IMR-90 (cell line): ENCODE measurements at regions not wholly inside any gene's neighbourhood (a gene's known extent, or its start where the extent isn't known, plus 50 kb on each side); places are given as distances from the start of the nearest gene placed in this dataset.

Experiments
- ATAC-seq: fragments of 200-7000 bp; cut with Tn5 transposase; 2 replicates; pipeline ENCODE4 v1.9.1; 2020; ENCODE audit warnings: low read depth, mild to moderate bottlenecking, moderate library complexity
- BruUV-seq: library from RNA; stranded (reverse); fragments of 400-500 nt; replicated peaks from 2 replicates; lab custom pipeline; 2021; lab: Mats Ljungman, UMichigan
- CTCF ChIA-PET: fragments of 300-600 bp; formaldehyde crosslinking; extraction: SDS; loops from one replicate; lab custom pipeline; 2021; ENCODE audit warnings: antibody characterized with exemption; lab: Yijun Ruan, JAX
- POLR2A ChIA-PET: fragments of 300-600 bp; sonication (Branson Sonifier 250); formaldehyde crosslinking; loops from one replicate; lab custom pipeline; 2022; ENCODE audit warnings: antibody characterized with exemption; ENCODE audit not compliant: unreplicated experiment; lab: Charles Lee
- DNase-seq: peaks from one replicate; pipeline ENCODE4 v3.0.0; 2013
- H2AFZ ChIP-seq: replicated peaks from 2 replicates; pipeline ENCODE3; 2013; ENCODE audit warnings: low read length, mild to moderate bottlenecking; ENCODE audit not compliant: poor library complexity
- H2AK5ac ChIP-seq: 2 replicates; pipeline ENCODE4 v1.6.1; 2013; ENCODE audit warnings: low read depth, low read length, inconsistent platforms
- H2AK9ac ChIP-seq: replicated peaks from 2 replicates; pipeline ENCODE3; 2013; ENCODE audit warnings: mild to moderate bottlenecking, low read depth, low read length, moderate library complexity; ENCODE audit not compliant: poor library complexity
- H2BK120ac ChIP-seq: 2 replicates; pipeline ENCODE4 v1.6.1; 2013; ENCODE audit warnings: low read depth, low read length, inconsistent platforms
- H2BK15ac ChIP-seq: 3 replicates; pipeline ENCODE4 v1.6.1; 2013; ENCODE audit warnings: low read depth, low read length, inconsistent platforms
- H2BK20ac ChIP-seq: 2 replicates; pipeline ENCODE4 v1.6.1; 2013; ENCODE audit warnings: low read depth, mild to moderate bottlenecking, inconsistent platforms, low read length, moderate library complexity
- H2BK5ac ChIP-seq: 2 replicates; pipeline ENCODE4 v1.6.1; 2013; ENCODE audit warnings: mild to moderate bottlenecking, low read depth, low read length, inconsistent platforms; ENCODE audit not compliant: poor library complexity, severe bottlenecking
- H3K14ac ChIP-seq: replicated peaks from 2 replicates; pipeline ENCODE4 v1.6.1; 2013; ENCODE audit warnings: low read depth, low read length, inconsistent platforms
- H3K18ac ChIP-seq: 2 replicates; pipeline ENCODE4 v1.6.1; 2013; ENCODE audit warnings: low read depth, low read length, control low read depth
- H3K23ac ChIP-seq: 2 replicates; pipeline ENCODE4 v1.6.1; 2013; ENCODE audit warnings: low read depth, low read length, inconsistent platforms
- H3K27ac ChIP-seq: 2 replicates; pipeline ENCODE4 v1.5.1; 2013; ENCODE audit warnings: mild to moderate bottlenecking, control low read depth, low read length; ENCODE audit not compliant: insufficient read depth
- H3K27me3 ChIP-seq: 2 replicates; pipeline ENCODE4 v1.6.1; 2013; ENCODE audit warnings: low read length; ENCODE audit not compliant: control insufficient read depth, insufficient read depth
- H3K36me3 ChIP-seq: 2 replicates; pipeline ENCODE4 v1.6.1; 2013; ENCODE audit warnings: low read length, mixed read lengths; ENCODE audit not compliant: control insufficient read depth, insufficient read depth
- H3K4ac ChIP-seq: 2 replicates; pipeline ENCODE4 v1.6.1; 2013; ENCODE audit warnings: low read depth, low read length, inconsistent platforms
- H3K4me1 ChIP-seq: 2 replicates; pipeline ENCODE4 v1.6.1; 2013; ENCODE audit warnings: low read length, mixed read lengths; ENCODE audit not compliant: control insufficient read depth, insufficient read depth
- H3K4me2 ChIP-seq: 2 replicates; pipeline ENCODE4 v1.6.1; 2013; ENCODE audit warnings: low read depth, mild to moderate bottlenecking, control low read depth, low read length, moderate library complexity
- H3K4me3 ChIP-seq: 2 replicates; pipeline ENCODE4 v1.5.1; 2013; ENCODE audit warnings: low read depth, mild to moderate bottlenecking, control low read depth, low read length, moderate library complexity; ENCODE audit not compliant: insufficient read depth
- H3K56ac ChIP-seq: 2 replicates; pipeline ENCODE4 v1.6.1; 2013; ENCODE audit warnings: low read length, inconsistent platforms; ENCODE audit not compliant: insufficient read depth; ENCODE audit errors: extremely low read depth
- H3K79me1 ChIP-seq, 2 experiments: 2 replicates each; pipeline ENCODE4 v1.6.1; 2013; ENCODE audit warnings: low read length in 2 of 2, inconsistent platforms in 1 of 2, low read depth in 1 of 2
- H3K9ac ChIP-seq: 2 replicates; pipeline ENCODE4 v1.6.1; 2013; ENCODE audit warnings: low read depth, low read length, control low read depth
- H3K9me1 ChIP-seq: 2 replicates; pipeline ENCODE4 v1.6.1; 2013; ENCODE audit warnings: low read length, inconsistent platforms; ENCODE audit not compliant: insufficient read depth
- H3K9me3 ChIP-seq: 2 replicates; pipeline ENCODE4 v1.6.1; 2013; ENCODE audit warnings: low read length; ENCODE audit not compliant: control insufficient read depth, insufficient read depth
- H4K20me1 ChIP-seq: 2 replicates; pipeline ENCODE4 v1.6.1; 2013; ENCODE audit warnings: low read length, inconsistent platforms; ENCODE audit not compliant: insufficient read depth
- H4K5ac ChIP-seq: 2 replicates; pipeline ENCODE4 v1.6.1; 2013; ENCODE audit warnings: mild to moderate bottlenecking, low read depth, low read length, control low read depth
- H4K8ac ChIP-seq, 2 experiments: 2 replicates each; pipeline ENCODE4 v1.6.1; 2013; ENCODE audit warnings: low read depth in 2 of 2, low read length in 2 of 2, control low read depth in 1 of 2, inconsistent platforms in 1 of 2
- H4K91ac ChIP-seq: 2 replicates; pipeline ENCODE4 v1.6.1; 2013; ENCODE audit warnings: low read depth, low read length, inconsistent platforms; ENCODE audit not compliant: insufficient read depth
- BHLHE40 ChIP-seq: fragments of 150-350 bp; IDR thresholded peaks from 2 replicates; pipeline ENCODE4 v1.6.1; 2016; ENCODE audit warnings: mild to moderate bottlenecking, low read depth, low read length
- CHD1 ChIP-seq: IDR thresholded peaks from 2 replicates; pipeline ENCODE4 v1.6.1; 2012; ENCODE audit warnings: low read depth, low read length, improper control_type of control experiment
- ELK1 ChIP-seq: fragments of 150-350 bp; IDR thresholded peaks from 2 replicates; pipeline ENCODE4 v1.6.1; 2016; ENCODE audit warnings: low read depth, mild to moderate bottlenecking, low read length, moderate library complexity, borderline replicate concordance
- FOS ChIP-seq: fragments of 150-350 bp; IDR thresholded peaks from 2 replicates; pipeline ENCODE4 v1.6.1; 2016; ENCODE audit warnings: low read depth, low read length
- MAFK ChIP-seq: IDR thresholded peaks from 2 replicates; pipeline ENCODE4 v1.6.1; 2012; ENCODE audit warnings: low read depth, low read length, improper control_type of control experiment
- MAZ ChIP-seq: IDR thresholded peaks from 2 replicates; pipeline ENCODE4 v1.6.1; 2012; ENCODE audit warnings: low read depth, mild to moderate bottlenecking, low read length, improper control_type of control experiment, moderate library complexity, borderline replicate concordance
- MXI1 ChIP-seq: IDR thresholded peaks from 2 replicates; pipeline ENCODE4 v1.6.1; 2012; ENCODE audit warnings: low read depth, mild to moderate bottlenecking, low read length, moderate library complexity, borderline replicate concordance
- NFE2L2 ChIP-seq: fragments of 150-350 bp; IDR thresholded peaks from 2 replicates; pipeline ENCODE4 v1.6.1; 2016; ENCODE audit warnings: low read depth, mild to moderate bottlenecking, low read length
- POLR2A ChIP-seq: IDR thresholded peaks from 2 replicates; pipeline ENCODE4 v1.6.1; 2012; ENCODE audit warnings: mild to moderate bottlenecking, low read depth, low read length
- RAD21 ChIP-seq: IDR thresholded peaks from 2 replicates; pipeline ENCODE4 v1.6.1; 2012; ENCODE audit warnings: low read length, improper control_type of control experiment
- RCOR1 ChIP-seq: IDR thresholded peaks from 2 replicates; pipeline ENCODE4 v1.6.1; 2012; ENCODE audit warnings: mild to moderate bottlenecking, low read length, improper control_type of control experiment; ENCODE audit not compliant: insufficient replicate concordance
- RFX5 ChIP-seq: IDR thresholded peaks from 2 replicates; pipeline ENCODE4 v1.8.0; 2012; ENCODE audit warnings: low read depth, mild to moderate bottlenecking, low read length, moderate library complexity
- SMC3 ChIP-seq: fragments of 150-350 bp; IDR thresholded peaks from 2 replicates; pipeline ENCODE4 v1.6.1; 2016; ENCODE audit warnings: low read depth, mild to moderate bottlenecking, antibody characterized with exemption, low read length, moderate library complexity
- WGBS, 2 experiments: methylation state at CpG; one replicate each; pipeline versions ENCODE4 v1.1.5 to v1.1.7; 2013; ENCODE audit warnings: missing lambda C conversion rate in 2 of 2; ENCODE audit not compliant: insufficient read length in 1 of 2; ENCODE audit errors: extremely low coverage in 2 of 2; 5-methylcytosine and 5-hydroxymethylcytosine counted together
- dilution Hi-C: fragments of 300-500 bp; cut with HindIII; formaldehyde crosslinking; loops from one replicate; pipeline ENCODE4 v1.14.3; 2018; ENCODE audit warnings: low sequenced_read_pairs; ENCODE audit not compliant: unreplicated experiment
- in situ Hi-C: fragments of 300-500 bp; cut with MboI; formaldehyde crosslinking; loops from 3 replicates; pipeline ENCODE4 v1.14.3; 2019; ENCODE audit warnings: low sequenced_read_pairs, inconsistent platforms, mixed read lengths
- intact Hi-C: fragments of 100-400 bp; cut with micrococcal nuclease; formaldehyde crosslinking; loops from 2 replicates; pipeline ENCODE4 v1.10.0; 2022
- TF ChIP-seq, protein P1 (sequence below): conservative IDR thresholded peaks from 2 replicates; pipeline ENCODE4 v1.5.1; 2012; ENCODE audit warnings: mild to moderate bottlenecking, low read depth, low read length, improper control_type of control experiment

DNA sequence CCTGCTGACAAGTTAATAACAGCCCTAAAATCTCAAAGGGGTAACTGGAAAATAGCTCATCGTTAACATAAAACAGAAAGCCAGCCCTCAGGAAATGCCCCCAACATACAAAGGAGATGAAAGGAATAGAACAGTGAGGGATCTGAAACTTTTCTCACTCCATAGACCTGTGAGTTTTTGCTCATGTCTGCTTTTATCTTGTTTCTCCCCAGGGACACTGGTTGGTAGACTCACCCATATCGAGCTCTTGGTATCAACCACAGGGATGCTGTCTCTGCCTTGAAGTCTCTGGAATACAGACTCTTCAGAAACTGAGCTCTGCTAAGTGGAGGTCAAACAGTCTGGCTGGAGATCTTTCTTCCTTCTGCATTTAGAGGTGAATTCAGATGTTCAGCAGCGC lies 77.4 kb upstream of the CAMK1G start:
- Histone ChIP-seq H3K4me3 (no peak overlapping the region), H2BK5ac (no peak overlapping the region), H3K23ac (no peak overlapping the region), H3K4me1 (no peaks in the 10 kb centered on the region; the same call in 1 of the 2 replicates), H3K27me3 (no peaks in the 10 kb centered on the region), H3K27ac (no peak overlapping the region), H2BK120ac (no peak overlapping the region), H3K14ac (no peak overlapping the region), H2BK15ac (no peak overlapping the region), H3K4me2 (no peak overlapping the region), H2AK9ac (no peak overlapping the region), H3K18ac (no peak overlapping the region), H3K56ac (no peak overlapping the region), H2AK5ac (no peak overlapping the region), H2AFZ (no peak overlapping the region), H2BK20ac (no peak overlapping the region), H3K9me1 (no peaks in the 10 kb centered on the region), H4K91ac (no peak overlapping the region), H3K79me1 (no peaks in the 10 kb centered on the region), H3K9ac (no peak overlapping the region), H3K36me3 (no peaks in the 10 kb centered on the region), H4K5ac (no peak overlapping the region), H4K20me1 (no peaks in the 10 kb centered on the region), H4K8ac (no peak overlapping the region), H3K9me3 (no peaks in the 10 kb centered on the region), H3K4ac (no peak overlapping the region)
- ChIA-PET CTCF (no interaction called here), POLR2A (no interaction called here)
- no peak for DNase-seq
- ATAC-seq, result no peak
- dilution Hi-C loops, result no loop called here
- in situ Hi-C loops, result no loop called here
- BruUV-seq, result no TSS peak
- no peak for TF ChIP-seq MAZ
- no peak for TF ChIP-seq NFE2L2
- TF ChIP-seq SMC3, result no peak
- no peak for TF ChIP-seq ELK1
- TF ChIP-seq FOS, result no peak
- TF ChIP-seq MAFK, result no peak
- TF ChIP-seq RCOR1, result no peak
- no peak for TF ChIP-seq POLR2A
- TF ChIP-seq, protein P1, sequence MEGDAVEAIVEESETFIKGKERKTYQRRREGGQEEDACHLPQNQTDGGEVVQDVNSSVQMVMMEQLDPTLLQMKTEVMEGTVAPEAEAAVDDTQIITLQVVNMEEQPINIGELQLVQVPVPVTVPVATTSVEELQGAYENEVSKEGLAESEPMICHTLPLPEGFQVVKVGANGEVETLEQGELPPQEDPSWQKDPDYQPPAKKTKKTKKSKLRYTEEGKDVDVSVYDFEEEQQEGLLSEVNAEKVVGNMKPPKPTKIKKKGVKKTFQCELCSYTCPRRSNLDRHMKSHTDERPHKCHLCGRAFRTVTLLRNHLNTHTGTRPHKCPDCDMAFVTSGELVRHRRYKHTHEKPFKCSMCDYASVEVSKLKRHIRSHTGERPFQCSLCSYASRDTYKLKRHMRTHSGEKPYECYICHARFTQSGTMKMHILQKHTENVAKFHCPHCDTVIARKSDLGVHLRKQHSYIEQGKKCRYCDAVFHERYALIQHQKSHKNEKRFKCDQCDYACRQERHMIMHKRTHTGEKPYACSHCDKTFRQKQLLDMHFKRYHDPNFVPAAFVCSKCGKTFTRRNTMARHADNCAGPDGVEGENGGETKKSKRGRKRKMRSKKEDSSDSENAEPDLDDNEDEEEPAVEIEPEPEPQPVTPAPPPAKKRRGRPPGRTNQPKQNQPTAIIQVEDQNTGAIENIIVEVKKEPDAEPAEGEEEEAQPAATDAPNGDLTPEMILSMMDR, result no peak
- no peak for TF ChIP-seq RAD21
- no peak for TF ChIP-seq BHLHE40
- TF ChIP-seq MXI1, result no peak
- no peak for TF ChIP-seq CHD1
- TF ChIP-seq RFX5, result no peak
- intact Hi-C loops, result no loop called here
- no CpG with 5 or more reads among the region's 3 CpGs for WGBS, 2 experiments
